Activated CD8-positive, alpha-beta T cell treated with anti-CD3 and anti-CD28 coated beads for 36 hours (primary cell): ENCODE measurements at regions not wholly inside any gene's neighbourhood (a gene's known extent, or its start where the extent isn't known, plus 50 kb on each side); places are given as distances from the start of the nearest gene placed in this dataset.
"Not testable (repeated sequence)": the region's sequence is repeated elsewhere in the genome, so short reads cannot be mapped to it uniquely, and the experiment has no call there.

ENCODE experiments used
- ATAC-seq: fragments of 200-7000 bp; cut with Tn5 transposase; one replicate; pipeline ENCODE4 v1.10.0; 2021; ENCODE audit warnings: mild to moderate bottlenecking, moderate library complexity
- CTCF ChIA-PET: fragments of 350-600 bp; sonication (Branson Sonifier 250); formaldehyde crosslinking; loops from one replicate; lab custom pipeline; 2021; ENCODE audit warnings: antibody characterized with exemption; lab: Charles Lee
- POLR2A ChIA-PET: fragments of 350-600 bp; sonication (Branson Sonifier 250); formaldehyde crosslinking; loops from one replicate; lab custom pipeline; 2021; ENCODE audit warnings: antibody characterized with exemption; lab: Charles Lee
- DNase-seq: peaks from one replicate; pipeline ENCODE4 v3.0.0-alpha.2; 2020
- H3K27ac Mint-ChIP-seq: one replicate; pipeline ENCODE4 v1.8.0; 2021; ENCODE audit warnings: mild to moderate bottlenecking, mixed read lengths
- H3K27me3 Mint-ChIP-seq: one replicate; pipeline ENCODE4 v1.8.0; 2021; ENCODE audit warnings: mixed read lengths
- H3K36me3 Mint-ChIP-seq: one replicate; pipeline ENCODE4 v1.8.0; 2021; ENCODE audit warnings: low read depth, mixed read lengths
- H3K4me1 Mint-ChIP-seq: one replicate; pipeline ENCODE4 v1.8.0; 2021; ENCODE audit warnings: low read depth, mixed read lengths
- H3K4me3 Mint-ChIP-seq: one replicate; pipeline ENCODE4 v1.8.0; 2021; ENCODE audit warnings: mild to moderate bottlenecking, moderate library complexity, mixed read lengths
- H3K9me3 Mint-ChIP-seq: one replicate; pipeline ENCODE4 v1.8.0; 2021; ENCODE audit warnings: mixed read lengths
- intact Hi-C: fragments of 100-400 bp; cut with micrococcal nuclease; formaldehyde crosslinking; loops from one replicate; pipeline ENCODE4 v1.10.0; 2022

GRCh38 chr15:20244792-20245191 is 296.8 kb downstream of the GOLGA6L6 start:
- ATAC-seq, H3K27ac Mint-ChIP-seq, CTCF ChIA-PET: not testable (repeated sequence)

GRCh38 chr15:20243486-20244240 is 297.9 kb downstream of the GOLGA6L6 start:
- CTCF ChIA-PET, H3K27me3 Mint-ChIP-seq, DNase-seq, H3K36me3 Mint-ChIP-seq, ATAC-seq, H3K4me3 Mint-ChIP-seq, H3K9me3 Mint-ChIP-seq, POLR2A ChIA-PET, intact Hi-C loops, H3K4me1 Mint-ChIP-seq, H3K27ac Mint-ChIP-seq: not testable (repeated sequence)

More at GRCh38 chr15:20244792-20245191, 296.8 kb downstream of the GOLGA6L6 start:
- H3K4me1 Mint-ChIP-seq, H3K9me3 Mint-ChIP-seq, DNase-seq, H3K27me3 Mint-ChIP-seq, H3K4me3 Mint-ChIP-seq, POLR2A ChIA-PET, intact Hi-C loops, H3K36me3 Mint-ChIP-seq: not testable (repeated sequence)

GRCh38 chr15:20240366-20240917 is 301.2 kb downstream of the GOLGA6L6 start:
- H3K4me1 Mint-ChIP-seq, POLR2A ChIA-PET, H3K36me3 Mint-ChIP-seq, DNase-seq, H3K9me3 Mint-ChIP-seq, H3K27me3 Mint-ChIP-seq, H3K4me3 Mint-ChIP-seq, H3K27ac Mint-ChIP-seq, ATAC-seq, CTCF ChIA-PET, intact Hi-C loops: not testable (repeated sequence)

GRCh38 chr15:20239186-20239585 is 302.4 kb downstream of the GOLGA6L6 start:
- H3K27ac Mint-ChIP-seq, POLR2A ChIA-PET, ATAC-seq, DNase-seq, H3K9me3 Mint-ChIP-seq, H3K36me3 Mint-ChIP-seq, intact Hi-C loops, H3K4me1 Mint-ChIP-seq, CTCF ChIA-PET, H3K4me3 Mint-ChIP-seq, H3K27me3 Mint-ChIP-seq: not testable (repeated sequence)

GRCh38 chr15:20237256-20238020 is 304.2 kb downstream of the GOLGA6L6 start:
- H3K4me1 Mint-ChIP-seq, H3K27ac Mint-ChIP-seq, H3K27me3 Mint-ChIP-seq, H3K36me3 Mint-ChIP-seq, intact Hi-C loops, CTCF ChIA-PET, H3K4me3 Mint-ChIP-seq, POLR2A ChIA-PET, DNase-seq, ATAC-seq, H3K9me3 Mint-ChIP-seq: not testable (repeated sequence)

GRCh38 chr15:20235728-20236127 is 305.9 kb downstream of the GOLGA6L6 start:
- H3K4me3 Mint-ChIP-seq, CTCF ChIA-PET, H3K4me1 Mint-ChIP-seq, intact Hi-C loops, H3K9me3 Mint-ChIP-seq, POLR2A ChIA-PET, H3K36me3 Mint-ChIP-seq, H3K27ac Mint-ChIP-seq, ATAC-seq, H3K27me3 Mint-ChIP-seq, DNase-seq: not testable (repeated sequence)

- H3K27me3 Mint-ChIP-seq, H3K9me3 Mint-ChIP-seq, H3K27ac Mint-ChIP-seq, intact Hi-C loops, H3K4me3 Mint-ChIP-seq, ATAC-seq, DNase-seq, CTCF ChIA-PET, H3K4me1 Mint-ChIP-seq, H3K36me3 Mint-ChIP-seq, POLR2A ChIA-PET: not testable (repeated sequence)
Measured at GRCh38 chr15:20234006-20234540, 307.5 kb downstream of the GOLGA6L6 start.

- ATAC-seq, DNase-seq, H3K4me3 Mint-ChIP-seq, intact Hi-C loops, H3K4me1 Mint-ChIP-seq, POLR2A ChIA-PET, H3K9me3 Mint-ChIP-seq, H3K27ac Mint-ChIP-seq, H3K27me3 Mint-ChIP-seq, H3K36me3 Mint-ChIP-seq, CTCF ChIA-PET: not testable (repeated sequence)
Measured at GRCh38 chr15:20232457-20232856, 309.1 kb downstream of the GOLGA6L6 start.

- H3K4me1 Mint-ChIP-seq, H3K27me3 Mint-ChIP-seq, H3K27ac Mint-ChIP-seq, POLR2A ChIA-PET, H3K4me3 Mint-ChIP-seq, intact Hi-C loops, H3K36me3 Mint-ChIP-seq, CTCF ChIA-PET, H3K9me3 Mint-ChIP-seq, DNase-seq, ATAC-seq: not testable (repeated sequence)
Measured at GRCh38 chr15:20230656-20231055, 310.9 kb downstream of the GOLGA6L6 start.

- CTCF ChIA-PET, DNase-seq, H3K36me3 Mint-ChIP-seq: not testable (repeated sequence)
Measured at GRCh38 chr15:20228791-20229190, 312.8 kb downstream of the GOLGA6L6 start.

GRCh38 chr15:20227119-20227853 is 314.3 kb downstream of the GOLGA6L6 start:
- CTCF ChIA-PET = interaction anchor here (0.6 kb wide), 1 partner anchor 33 kb away, joined by 4 read pairs; no protein-coding TSS in a partner anchor
- H3K9me3 Mint-ChIP-seq, H3K4me3 Mint-ChIP-seq, H3K27me3 Mint-ChIP-seq, ATAC-seq, POLR2A ChIA-PET, DNase-seq, H3K4me1 Mint-ChIP-seq, intact Hi-C loops, H3K36me3 Mint-ChIP-seq, H3K27ac Mint-ChIP-seq: not testable (repeated sequence)

More at GRCh38 chr15:20228791-20229190, 312.8 kb downstream of the GOLGA6L6 start:
- POLR2A ChIA-PET, H3K27ac Mint-ChIP-seq, H3K4me3 Mint-ChIP-seq, ATAC-seq, H3K27me3 Mint-ChIP-seq, intact Hi-C loops, H3K9me3 Mint-ChIP-seq, H3K4me1 Mint-ChIP-seq: not testable (repeated sequence)
